ENCODE measurements at regions not wholly inside any gene's neighbourhood (a gene's known extent, or its start where the extent isn't known, plus 50 kb on each side); places are given as distances from the start of the nearest gene placed in this dataset.

DNA sequence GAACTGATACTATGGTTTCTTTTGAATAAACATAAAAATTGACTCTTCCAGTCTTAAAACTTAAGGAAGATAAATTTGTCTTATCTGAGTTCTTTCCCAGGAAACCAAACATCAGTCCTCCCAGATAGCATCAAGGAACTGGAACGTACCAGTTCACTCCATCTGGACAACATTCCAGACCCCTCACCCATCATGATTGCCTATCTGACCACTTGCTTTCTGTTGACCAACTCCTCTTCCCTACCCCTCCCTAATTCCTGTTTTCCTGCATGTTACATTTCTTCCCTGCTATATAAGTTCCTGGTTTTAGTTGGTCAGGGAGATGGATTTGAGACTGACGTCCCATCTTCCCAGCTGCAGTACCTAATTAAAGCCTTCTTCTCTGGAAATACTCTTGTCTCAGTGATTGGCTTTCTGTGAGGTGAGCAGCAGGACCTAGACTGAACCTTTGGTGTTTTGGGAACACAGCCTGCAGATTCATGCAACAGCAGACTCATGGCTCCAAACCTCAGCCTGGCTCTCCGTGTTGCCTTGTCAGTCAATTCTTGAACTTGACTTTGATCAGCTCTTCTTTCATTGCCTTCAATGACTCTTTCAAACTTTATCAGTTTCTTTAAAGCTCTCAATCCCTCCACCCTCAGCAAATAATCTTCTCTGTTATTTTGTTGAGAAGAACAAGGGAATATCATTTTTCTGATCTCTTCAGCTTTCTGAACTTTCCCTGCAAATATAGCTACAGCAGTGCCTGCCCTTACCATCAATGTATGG is 123.6 kb downstream of the RPL22L1 start (continued):
- TF ChIP-seq CHD7 (IDR thresholded peaks at IDR 0.05; ENCODE audit: insufficient replicate concordance, low read length) (no peak), HDAC2 (IDR thresholded peaks at IDR 0.05; ENCODE audit: borderline replicate concordance in 1 of 2, low read depth in 2 of 2, low read length in 2 of 2) (no peak), POLR2AphosphoS5 (IDR thresholded peaks at IDR 0.05; ENCODE audit: low read depth, low read length) (no peak), E2F6 (IDR thresholded peaks at IDR 0.05) (no peak), RBBP5 (IDR thresholded peaks at IDR 0.05; ENCODE audit: borderline replicate concordance, low read depth, low read length) (no peak), SP1 (IDR thresholded peaks at IDR 0.05; ENCODE audit: low read depth, low read length) (no peak), CBX8 (IDR thresholded peaks at IDR 0.05; ENCODE audit: borderline replicate concordance, low read depth, low read length) (no peak), SUZ12 (IDR thresholded peaks at IDR 0.05; ENCODE audit: low read length) (no peak)
